Renal pelvis (tissue), 1 donor: ENCODE measurements at regions not wholly inside any gene's neighbourhood (a gene's known extent, or its start where the extent isn't known, plus 50 kb on each side); places are given as distances from the start of the nearest gene placed in this dataset.

ENCODE experiments used
- DNase-seq: peaks from one replicate; pipeline ENCODE4 v3.0.0-alpha.2; 2013

GRCh38 chr18:76771192-76771799, 51.1 kb upstream of the ZNF236 start:
- DNase-seq = no peak

- no peak for DNase-seq
Measured at GRCh38 chr18:76767954-76768353, 54.4 kb upstream of the ZNF236 start.

- DNase-seq = no peak
Measured at GRCh38 chr18:76766429-76766828, 55.9 kb upstream of the ZNF236 start.

- no peak for DNase-seq
Measured at GRCh38 chr18:76765649-76766048, 56.7 kb upstream of the ZNF236 start.

- DNase-seq = no peak
Measured at GRCh38 chr18:76764291-76764901, 58.0 kb upstream of the ZNF236 start.

- DNase-seq = no peak
Measured at GRCh38 chr18:76759056-76759455, 63.3 kb upstream of the ZNF236 start.

GRCh38 chr18:76757925-76758324, 64.4 kb upstream of the ZNF236 start:
- no peak for DNase-seq

- no peak for DNase-seq
Measured at GRCh38 chr18:76757335-76757734, 65.0 kb upstream of the ZNF236 start.

- no peak for DNase-seq
Measured at GRCh38 chr18:76756531-76757253, 65.7 kb upstream of the ZNF236 start.

- no peak for DNase-seq
Measured at GRCh38 chr18:76754351-76754750, 68.0 kb upstream of the ZNF236 start.

GRCh38 chr18:76752400-76752799, 70.0 kb upstream of the ZNF236 start:
- DNase-seq = no peak

- no peak for DNase-seq
Measured at GRCh38 chr18:76750917-76751890, 71.2 kb upstream of the ZNF236 start.

- DNase-seq = no peak
Measured at GRCh38 chr18:76750269-76750668, 72.1 kb upstream of the ZNF236 start.

GRCh38 chr18:76747676-76748075, 74.7 kb upstream of the ZNF236 start:
- DNase-seq = no peak

- DNase-seq = no peak
Measured at GRCh38 chr18:76741346-76741745, 81.0 kb upstream of the ZNF236 start.

- no peak for DNase-seq
Measured at GRCh38 chr18:76736309-76736708, 86.0 kb upstream of the ZNF236 start.

GRCh38 chr18:76730901-76731300, 91.5 kb upstream of the ZNF236 start:
- no peak for DNase-seq

- DNase-seq = no peak
Measured at GRCh38 chr18:76727589-76727988, 94.8 kb upstream of the ZNF236 start.

GRCh38 chr18:76725445-76725844, 96.9 kb upstream of the ZNF236 start:
- no peak for DNase-seq

GRCh38 chr18:76722224-76723061, 99.9 kb upstream of the ZNF236 start:
- no peak for DNase-seq
